NCI-H460 (cell line): ENCODE measurements at regions not wholly inside any gene's neighbourhood (a gene's known extent, or its start where the extent isn't known, plus 50 kb on each side); places are given as distances from the start of the nearest gene placed in this dataset.
"Not testable (repeated sequence)": the region's sequence is repeated elsewhere in the genome, so short reads cannot be mapped to it uniquely, and the experiment has no call there.

Source experiments
- DNase-seq: peaks from one replicate; pipeline ENCODE4 v3.0.0-alpha.2; 2016; ENCODE audit warnings: low read depth; ENCODE audit errors: extremely low read depth

DNA sequence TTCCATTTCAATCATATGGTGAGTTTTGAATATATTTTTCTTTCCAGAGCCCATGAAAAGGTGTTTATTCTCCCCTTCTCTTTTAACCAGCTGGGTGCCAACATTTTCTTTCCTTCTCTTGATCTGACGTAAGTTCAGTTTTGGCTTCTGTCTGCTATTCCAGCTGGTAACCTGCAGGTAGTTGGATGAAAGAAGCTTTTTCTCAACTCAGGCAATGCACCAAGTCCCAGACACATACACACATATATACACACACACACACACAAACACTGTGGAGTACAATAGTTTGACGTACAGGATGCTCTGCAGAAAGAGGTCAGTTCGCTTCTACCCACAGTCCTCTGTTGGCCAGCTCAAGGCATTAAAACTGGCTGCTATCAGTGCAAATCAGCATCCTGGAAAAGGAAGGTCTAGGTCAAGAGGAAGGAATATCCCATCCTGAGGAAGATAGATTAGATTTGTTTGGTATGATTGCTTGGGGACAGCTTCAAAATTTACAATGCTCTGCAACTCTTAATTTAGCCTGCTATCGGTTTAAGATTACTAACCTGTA lies 214.3 kb upstream of the SEMA6A start:
- DNase-seq: no peak

DNA sequence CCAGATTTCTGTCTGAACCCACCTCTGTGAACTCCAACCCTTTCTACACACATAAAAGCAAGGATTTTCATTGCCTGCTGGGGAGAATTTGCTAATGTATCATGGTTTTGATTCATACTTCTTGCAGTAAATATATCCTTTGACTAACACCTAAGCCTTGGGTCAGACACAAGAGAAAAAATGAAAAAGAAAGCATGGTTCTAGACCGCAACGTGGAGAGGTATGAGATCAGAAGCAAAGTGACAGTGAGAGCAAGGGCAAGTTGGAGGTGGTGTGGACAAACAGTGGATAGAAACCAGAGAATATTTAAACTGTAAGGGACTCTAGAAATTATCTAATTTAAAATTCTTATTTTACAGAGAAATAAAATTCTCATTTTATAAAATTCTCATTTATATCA lies 212.9 kb upstream of the SEMA6A start:
- no peak for DNase-seq

DNA sequence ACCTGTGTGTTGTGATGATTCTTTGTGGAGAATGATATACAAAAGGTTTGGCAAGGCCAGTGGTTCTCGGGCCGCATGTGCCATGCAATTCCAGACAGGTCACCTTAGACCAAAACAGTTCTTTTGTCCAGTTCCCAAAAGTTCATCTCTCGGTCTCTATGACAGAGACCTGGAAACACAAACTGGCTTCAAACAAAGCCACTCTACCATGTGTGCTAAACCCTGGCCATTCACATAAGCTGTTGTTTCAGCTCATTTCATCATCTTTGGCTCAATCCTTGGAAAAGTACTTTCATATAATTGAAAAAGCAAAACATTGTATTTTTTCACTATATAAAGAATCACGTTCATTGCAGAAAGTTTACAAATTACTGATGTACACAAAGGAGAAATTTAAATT lies 210.5 kb upstream of the SEMA6A start:
- DNase-seq: no peak

DNA sequence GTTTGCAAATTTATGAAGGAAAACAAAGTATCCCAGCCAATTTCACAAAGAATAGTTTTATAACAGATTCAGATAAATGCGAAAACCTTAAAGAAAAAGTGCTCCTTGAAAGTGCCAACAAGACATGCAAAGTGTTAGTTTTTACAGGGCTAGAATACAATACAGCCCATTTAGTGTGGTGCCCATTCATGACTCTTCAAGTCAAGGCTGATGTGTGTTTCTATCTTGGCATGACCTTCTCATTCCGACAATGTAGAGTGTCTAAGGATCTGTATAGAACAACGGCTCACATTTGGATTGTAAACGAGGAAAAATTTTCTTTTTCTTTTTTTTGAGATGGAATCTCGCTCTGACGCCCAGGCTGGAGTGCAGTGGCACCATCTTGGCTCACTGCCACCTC lies 205.2 kb upstream of the SEMA6A start:
- DNase-seq: no peak

DNA sequence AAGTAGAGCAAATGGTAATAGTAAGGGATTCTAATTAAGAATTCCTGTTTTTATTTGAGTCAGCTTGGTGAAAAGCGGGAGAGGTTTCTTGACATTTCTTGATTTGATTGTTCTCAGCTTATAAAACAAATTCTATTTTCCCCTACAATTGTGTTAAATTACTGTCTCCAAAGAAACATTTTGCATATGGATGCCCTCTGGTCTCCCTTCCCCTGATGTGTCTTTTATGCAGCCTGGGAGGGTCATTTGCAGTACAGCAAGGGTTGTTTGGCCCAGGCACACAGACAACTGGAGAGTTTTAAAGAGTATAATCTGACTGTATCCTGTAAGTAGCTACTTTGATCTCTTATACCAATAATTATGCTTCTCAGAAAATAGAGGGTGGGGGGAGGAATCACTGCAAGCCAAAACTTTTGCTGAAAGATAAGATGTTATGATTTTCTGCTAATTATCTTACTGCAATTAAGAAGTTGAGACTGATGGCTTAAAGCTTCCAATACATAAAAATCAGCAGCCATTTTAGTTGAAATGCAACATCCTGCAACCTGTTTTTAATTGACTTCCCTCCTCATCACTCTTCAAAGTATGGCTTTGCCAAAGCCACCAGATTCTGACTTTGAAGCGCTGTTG lies 204.1 kb upstream of the SEMA6A start:
- no peak for DNase-seq

DNA sequence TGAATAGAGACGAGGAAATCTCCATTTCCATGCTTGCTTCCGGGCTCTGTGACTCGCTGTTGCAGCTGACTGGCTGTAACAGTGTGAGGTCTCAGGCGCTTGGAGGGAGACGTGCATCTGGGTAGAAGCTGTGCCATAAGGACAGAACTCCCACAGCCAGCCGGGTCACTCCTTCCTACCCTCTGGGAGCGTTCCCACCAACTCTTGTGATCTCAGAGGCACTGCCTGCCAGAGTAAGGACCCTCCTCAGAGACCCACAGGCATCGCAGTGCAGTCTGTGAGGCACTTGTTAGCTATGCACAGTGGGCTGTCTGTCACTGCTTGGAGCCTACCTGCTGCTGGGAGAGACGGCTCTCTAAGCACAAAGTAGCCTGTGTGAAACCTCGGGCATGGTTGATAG lies 203.4 kb upstream of the SEMA6A start:
- no peak for DNase-seq

DNA sequence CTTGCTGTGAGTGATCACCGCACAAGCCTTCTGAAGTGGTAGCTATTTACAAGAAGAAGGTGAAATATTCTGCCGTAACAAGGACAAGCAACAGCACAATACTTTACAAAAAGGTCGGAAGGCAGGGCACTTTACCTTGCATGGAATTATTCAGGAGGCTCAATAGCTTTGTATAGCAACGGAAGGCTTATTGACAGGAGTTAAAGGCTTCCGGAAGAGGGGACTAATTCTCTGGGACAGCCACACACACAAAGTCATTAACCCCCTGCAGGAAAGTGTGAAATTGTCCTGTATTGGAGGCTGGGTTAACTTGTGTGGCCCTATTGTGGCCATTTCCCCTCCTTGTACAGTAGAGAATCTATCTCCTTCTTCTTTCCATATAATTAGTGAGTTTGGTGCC lies 199.3 kb upstream of the SEMA6A start:
- no peak for DNase-seq

DNA sequence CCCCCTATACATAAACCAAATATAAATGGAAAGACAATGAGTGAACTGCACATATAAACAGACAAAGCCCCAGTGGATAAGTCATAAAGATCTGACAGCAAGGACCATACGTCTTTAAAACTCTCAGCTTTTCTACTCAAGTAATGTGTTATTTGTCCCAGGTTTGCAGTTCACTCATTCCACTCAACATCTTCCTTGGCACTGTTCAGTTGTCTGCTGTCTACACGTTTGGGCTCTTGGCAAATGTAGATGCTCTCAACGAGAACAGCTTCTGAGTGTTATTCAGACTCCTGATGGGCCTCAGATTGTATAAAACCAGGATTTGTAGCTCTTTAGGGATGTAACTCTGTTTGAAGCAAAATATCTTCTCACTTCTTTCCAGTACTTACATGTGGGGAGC lies 198.2 kb upstream of the SEMA6A start:
- DNase-seq: no peak

DNA sequence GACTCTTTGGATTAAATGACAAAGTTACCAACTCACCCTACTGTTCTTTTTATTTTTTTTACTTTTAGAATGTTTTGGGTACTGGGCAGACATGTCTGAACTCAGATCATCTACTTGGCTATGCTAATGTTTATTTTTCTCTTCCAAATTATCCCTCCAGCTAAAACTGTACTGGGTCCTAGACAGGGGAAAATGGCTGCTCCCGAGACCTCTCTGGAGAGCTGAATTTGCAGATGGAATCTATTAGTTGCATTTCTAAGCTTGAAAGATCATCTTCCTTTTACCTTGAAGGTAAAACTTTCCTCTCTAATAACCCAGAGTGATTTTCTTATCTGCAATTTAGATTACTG lies 197.5 kb upstream of the SEMA6A start:
- no peak for DNase-seq

DNA sequence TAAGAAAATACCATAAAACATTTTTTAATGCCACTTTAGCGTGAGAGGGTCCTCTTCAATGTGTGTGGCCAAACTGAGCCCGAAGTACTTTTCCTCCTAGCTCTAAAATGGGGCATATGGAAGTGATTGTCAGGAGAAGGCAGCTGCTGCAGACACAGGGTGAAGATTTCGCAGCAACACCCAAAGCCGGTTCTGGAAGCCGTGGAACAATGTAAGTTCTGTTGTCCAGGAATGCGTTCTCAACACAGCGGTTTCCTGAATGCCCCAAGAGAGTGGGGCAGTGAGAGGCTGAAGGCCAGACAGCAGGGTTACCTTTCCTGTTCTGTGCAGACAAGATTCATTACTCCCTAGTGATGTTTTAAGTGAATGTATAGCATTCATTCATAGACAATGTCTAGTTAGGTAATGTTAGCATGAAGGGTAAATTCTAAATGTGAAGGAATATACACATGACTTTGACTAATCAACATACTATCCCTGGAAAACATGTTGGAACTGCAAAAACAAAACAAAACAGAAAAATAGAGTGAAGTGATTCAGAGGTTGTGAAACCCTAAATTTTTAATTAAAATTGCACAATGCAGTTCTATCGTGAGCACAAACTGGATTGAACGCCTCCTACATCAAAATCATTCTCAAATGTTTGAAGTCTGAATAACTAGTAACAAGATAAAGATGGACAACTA lies 197.0 kb upstream of the SEMA6A start:
- DNase-seq: no peak

DNA sequence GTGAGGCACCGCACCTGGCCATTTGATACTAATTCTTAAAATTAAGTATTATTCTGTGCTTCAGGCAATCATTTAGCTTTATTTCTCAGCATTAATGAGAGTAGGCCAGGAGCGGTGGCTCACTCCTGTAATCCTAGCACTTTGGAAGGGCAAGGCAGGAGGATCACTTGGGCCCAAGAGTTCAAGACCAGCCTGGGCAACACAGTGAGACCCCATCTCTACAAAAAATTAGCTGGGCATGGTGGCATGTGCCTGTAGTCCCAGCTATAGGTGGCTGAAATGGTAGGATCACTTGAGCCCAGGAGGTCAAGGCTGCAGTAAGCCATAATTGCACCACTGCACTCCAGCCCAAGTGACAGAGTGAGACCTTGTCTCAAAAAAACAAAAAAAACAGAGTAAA lies 195.3 kb upstream of the SEMA6A start:
- not testable (repeated sequence) for DNase-seq

DNA sequence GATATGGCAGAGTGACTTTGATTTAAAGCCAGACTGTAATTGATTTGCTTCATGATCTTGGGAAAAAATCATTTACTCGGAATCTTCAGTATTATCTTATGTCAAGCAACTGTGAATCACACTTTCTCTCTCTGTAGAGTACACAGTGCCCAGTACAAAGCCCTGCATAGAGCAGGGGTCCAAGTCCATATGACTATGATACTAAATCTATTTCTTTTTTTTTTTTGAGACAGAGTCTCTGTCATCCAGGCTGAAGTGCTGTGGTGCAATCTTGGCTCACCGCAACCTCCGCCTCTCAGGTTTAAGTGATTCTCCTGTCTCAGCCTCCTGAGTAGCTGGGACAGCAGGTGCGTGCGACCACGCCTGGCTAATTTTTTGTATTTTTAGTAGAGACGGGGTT lies 194.8 kb upstream of the SEMA6A start:
- DNase-seq: no peak

DNA sequence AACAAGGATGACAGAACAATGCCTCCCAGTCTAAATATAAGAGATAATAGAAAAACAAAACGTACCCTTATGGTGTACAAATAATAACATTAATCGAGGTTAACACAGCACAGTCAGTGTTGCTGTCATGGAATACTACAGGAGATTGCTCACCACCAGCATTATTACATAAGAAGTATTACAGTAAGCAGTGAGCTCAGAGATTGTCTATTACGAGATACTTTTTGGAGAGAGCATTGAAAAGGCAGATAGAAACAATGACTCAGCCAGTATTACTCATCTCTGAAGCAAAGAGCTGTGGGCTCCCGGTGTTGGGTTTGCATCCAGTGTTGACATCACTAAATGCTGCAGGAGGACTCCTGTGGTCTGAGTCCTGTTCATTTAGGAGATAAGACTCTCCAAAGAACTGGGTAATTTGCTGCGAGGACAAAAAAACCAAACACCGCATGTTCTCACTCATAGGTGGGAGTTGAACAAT lies 191.9 kb upstream of the SEMA6A start:
- DNase-seq: peak; percentile 67

DNA sequence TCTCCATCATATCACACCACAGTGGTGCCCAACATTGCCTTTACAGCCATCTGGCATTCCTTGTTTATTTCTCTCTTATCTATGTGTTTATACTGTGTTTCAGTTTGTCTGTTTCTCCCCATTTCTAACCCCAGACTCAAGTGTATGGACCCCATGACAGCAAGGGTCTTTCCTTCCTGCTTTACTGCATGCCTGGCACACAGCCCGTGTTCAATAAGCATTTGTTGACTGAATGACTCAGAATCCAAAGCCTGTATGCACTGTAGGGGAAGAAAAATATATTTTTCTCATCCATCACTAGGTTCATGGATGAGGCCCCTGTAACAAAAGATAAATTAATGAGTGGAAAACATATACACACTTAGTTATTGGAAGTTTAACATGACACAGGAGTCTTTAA lies 190.8 kb upstream of the SEMA6A start:
- no peak for DNase-seq

DNA sequence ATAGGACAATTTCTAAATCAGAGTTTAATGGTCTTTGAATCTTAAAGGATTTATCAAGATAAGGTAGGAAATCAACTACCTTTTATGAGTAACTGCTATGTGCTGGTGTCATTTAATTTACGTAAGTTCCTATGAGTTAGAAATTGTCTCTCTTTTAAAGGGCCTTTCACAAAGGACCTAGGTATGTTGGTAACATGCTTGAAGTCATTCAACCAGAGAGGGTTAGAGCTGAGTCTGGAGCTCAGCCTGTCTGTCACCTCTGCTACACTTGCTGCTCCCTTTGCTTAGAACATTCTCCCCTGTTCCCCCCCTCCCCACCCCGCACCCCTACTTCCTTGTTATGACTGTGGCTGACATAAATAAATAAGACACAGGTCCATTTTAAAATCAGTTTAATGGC lies 190.3 kb upstream of the SEMA6A start:
- no peak for DNase-seq

DNA sequence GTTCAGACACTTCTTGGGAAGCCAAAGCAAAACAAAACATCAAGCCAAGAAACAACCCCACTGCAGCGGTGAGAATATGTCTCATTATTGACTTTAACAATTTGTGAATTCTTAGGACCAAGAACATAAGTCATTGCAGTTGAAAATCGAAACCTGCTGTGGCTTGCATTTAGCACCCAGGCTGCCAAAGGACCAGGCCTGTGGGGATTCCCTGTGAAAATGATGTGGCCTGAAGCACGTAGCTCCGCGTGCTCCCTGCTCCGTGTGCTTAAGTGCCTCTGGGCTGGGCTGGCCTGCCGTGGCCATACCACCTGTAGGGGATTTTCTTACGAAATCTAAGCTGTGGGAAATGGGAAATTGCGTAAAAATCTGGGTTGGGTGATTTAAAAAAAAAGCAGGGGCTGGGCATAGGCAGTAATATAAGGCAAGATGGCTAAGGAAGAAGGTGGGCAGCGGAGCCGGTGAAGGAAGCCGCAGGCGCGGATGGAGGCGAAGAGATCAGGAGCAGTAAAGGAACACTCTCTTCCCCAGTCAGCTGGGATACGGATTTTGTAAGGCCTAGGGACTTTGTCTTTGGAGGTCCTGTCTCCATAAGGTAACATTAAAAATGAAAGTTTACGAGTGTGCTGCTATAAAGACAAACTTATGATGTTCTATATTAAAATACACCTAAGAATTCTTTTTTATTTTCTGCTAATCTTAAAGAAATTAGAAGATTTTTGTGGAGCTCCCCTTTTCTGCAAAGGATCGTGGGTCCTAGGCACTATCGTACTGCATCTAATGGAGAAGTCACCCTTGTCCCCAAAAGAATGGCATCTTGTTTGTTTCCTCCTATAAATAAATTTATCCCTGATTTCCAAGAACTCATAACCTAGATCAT lies 189.6 kb upstream of the SEMA6A start:
- no peak for DNase-seq

DNA sequence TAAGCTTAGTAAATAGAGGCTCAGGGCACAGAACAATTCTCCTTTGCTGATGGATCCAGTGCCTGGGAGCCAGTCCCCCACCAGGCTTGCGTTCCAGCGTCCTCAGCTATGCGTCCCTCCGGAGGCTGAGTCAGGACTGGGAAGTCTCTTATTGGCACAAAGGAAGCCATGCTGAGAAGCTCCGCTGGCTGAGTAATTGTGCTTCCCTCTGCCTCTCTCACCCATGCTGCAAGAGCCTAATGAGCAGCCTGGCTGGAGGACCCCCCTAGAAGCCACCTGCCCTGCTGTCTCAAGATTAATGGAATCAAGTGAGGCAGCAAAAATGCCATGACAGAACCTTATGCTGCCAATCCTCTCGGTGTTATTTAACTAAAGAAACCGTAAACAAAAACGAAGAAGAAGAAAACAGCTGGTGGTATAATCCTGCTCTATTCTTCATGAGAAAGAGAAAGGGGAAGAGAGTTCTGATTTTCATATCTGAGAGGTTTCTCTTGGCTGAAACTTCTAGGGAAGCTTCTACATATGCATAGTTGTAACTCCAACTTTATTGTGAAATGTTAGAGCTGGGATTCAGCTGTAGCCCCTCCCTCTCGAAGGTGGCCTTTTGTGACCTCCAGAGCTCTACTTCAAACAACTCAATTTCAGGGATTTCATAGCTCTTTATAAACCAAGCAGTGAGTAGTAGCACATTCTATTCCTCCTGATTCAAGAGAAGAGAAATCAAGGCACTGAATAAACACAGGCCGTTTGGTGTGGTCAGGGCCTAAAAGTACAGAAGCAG lies 185.4 kb upstream of the SEMA6A start:
- DNase-seq: no peak

DNA sequence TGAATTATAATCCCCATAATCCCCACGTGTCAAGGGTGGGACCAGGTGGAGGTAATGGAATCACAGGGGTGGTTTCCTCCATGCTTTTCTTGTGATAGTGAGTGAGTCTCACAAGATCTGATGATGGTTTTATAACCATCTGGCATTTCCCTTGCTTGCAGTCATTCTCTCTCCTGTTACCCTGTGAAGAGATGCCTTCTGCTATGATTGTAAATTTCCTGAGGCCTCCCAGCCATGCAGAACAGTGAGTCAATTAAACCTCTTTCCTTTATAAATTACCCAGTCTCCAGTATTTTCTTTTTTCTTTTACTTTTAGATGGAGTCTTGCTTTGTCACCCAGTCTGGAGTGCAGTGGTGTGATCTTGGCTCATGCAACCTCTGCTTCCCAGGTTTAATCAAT lies 182.7 kb upstream of the SEMA6A start:
- DNase-seq: no peak

DNA sequence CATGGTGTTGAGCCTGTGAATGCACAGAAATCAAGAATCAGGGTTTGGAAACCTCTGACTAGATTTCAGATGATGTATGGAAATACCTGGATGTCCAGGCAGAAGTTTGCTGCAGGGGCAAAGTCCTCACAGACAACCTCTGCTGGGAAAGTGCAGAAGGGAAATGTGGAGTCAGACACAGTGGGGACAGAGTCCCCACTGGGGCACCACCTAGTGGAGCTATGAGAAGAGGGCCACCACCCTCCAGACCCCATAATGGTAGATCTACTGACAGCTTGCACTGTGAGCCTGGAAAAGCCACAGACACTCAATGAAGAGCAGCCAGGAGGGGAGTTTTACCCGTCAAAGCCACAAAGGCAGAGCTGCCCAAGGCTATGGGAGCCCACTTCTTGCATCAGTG lies 181.9 kb upstream of the SEMA6A start:
- DNase-seq: no peak

DNA sequence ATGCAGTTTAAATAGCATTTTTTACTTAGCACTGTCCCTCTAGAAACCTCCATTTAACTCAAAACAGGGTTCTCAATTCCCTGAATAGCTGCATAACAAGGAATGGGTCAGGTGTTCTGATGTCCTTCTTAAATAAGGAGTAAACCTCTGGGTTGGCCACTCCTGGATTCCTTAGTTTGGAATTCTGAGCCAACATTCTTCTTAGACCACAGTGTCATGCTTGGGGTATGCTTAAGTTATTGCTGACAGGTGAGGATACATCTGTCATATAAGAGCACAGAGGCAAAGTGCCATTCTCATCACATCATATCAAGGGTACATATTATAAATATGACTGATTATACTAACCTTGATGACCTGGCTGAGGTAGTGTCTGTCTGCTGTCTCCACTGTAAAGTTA lies 179.9 kb upstream of the SEMA6A start:
- DNase-seq: no peak

DNA sequence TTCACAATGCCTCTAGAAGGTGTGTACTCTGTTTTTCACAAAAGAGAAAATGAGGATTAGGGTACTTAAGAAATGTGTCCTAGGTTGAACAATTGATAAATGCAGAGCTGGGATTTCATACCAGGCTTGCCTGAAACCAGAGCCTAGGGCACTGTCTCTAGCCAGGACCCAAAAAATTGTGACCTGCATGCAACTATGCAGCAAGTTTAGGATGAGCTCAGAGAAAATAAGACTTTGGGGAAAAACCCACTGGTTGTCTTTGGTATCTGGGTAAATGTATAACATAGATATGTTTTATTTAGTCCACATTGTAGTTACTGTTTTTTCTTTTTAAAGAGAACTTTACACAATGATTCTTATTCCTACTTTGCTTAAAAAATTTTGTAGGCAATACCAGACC lies 177.1 kb upstream of the SEMA6A start:
- DNase-seq: no peak
